ENCODE measurements at regions not wholly inside any gene's neighbourhood (a gene's known extent, or its start where the extent isn't known, plus 50 kb on each side); places are given as distances from the start of the nearest gene placed in this dataset.
"Not testable (repeated sequence)": the region's sequence is repeated elsewhere in the genome, so short reads cannot be mapped to it uniquely, and the experiment has no call there.

GRCh38 chr13:21290442-21291002, 114.1 kb downstream of the MRPL57 start:
- TF ChIP-seq CTCF (conservative IDR thresholded peaks at IDR 0.05 in 1 of 2, IDR thresholded peaks at IDR 0.05 in 1 of 2; ENCODE audit: extremely low read depth in 1 of 2, insufficient read depth in 1 of 2, low read depth in 1 of 2, low read length in 2 of 2); EZH2 (IDR thresholded peaks at IDR 0.05; ENCODE audit: borderline replicate concordance, low read length): not testable (repeated sequence)

Data from mammary epithelial cell (primary cell).